ENCODE measurements at regions not wholly inside any gene's neighbourhood (a gene's known extent, or its start where the extent isn't known, plus 50 kb on each side); places are given as distances from the start of the nearest gene placed in this dataset.

DNA sequence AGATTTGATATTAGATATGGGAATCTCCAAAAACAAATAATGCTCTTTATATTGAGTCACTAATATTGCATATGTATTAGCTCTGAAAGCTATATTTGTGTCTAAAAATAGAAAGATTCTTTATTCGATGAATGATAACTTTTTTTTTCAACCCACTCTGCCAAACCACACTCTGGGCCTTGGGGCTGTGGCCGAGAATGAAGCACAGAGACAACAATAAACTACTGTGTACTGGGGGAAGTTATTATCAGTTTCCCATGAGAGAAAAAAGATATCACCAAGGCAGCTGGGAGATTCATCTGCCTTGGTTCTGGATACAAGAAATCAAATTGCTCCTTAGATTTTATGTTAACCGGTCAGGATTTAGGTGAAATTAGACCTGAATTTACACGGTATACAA is 762.2 kb downstream of the SUCLG1 start:
- Histone ChIP-seq H3K4me3 (no peak overlapping the region), H3K36me3 (no peaks in the 10 kb centered on the region), H3K9ac (ENCODE audit: low read depth in 2 of 2, low read length in 2 of 2) (no peak overlapping the region), H3K27ac (no peak overlapping the region), H3K27me3 (no peaks in the 10 kb centered on the region), H3K9me3 (no peaks in the 10 kb centered on the region), H3K4me1 (no peaks in the 10 kb centered on the region)
- TF ChIP-seq, protein P1, sequence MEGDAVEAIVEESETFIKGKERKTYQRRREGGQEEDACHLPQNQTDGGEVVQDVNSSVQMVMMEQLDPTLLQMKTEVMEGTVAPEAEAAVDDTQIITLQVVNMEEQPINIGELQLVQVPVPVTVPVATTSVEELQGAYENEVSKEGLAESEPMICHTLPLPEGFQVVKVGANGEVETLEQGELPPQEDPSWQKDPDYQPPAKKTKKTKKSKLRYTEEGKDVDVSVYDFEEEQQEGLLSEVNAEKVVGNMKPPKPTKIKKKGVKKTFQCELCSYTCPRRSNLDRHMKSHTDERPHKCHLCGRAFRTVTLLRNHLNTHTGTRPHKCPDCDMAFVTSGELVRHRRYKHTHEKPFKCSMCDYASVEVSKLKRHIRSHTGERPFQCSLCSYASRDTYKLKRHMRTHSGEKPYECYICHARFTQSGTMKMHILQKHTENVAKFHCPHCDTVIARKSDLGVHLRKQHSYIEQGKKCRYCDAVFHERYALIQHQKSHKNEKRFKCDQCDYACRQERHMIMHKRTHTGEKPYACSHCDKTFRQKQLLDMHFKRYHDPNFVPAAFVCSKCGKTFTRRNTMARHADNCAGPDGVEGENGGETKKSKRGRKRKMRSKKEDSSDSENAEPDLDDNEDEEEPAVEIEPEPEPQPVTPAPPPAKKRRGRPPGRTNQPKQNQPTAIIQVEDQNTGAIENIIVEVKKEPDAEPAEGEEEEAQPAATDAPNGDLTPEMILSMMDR (IDR thresholded peaks at IDR 0.05): no peak
- intact Hi-C loops (cut with DNase I): no loop called here
- no peak for DNase-seq

DNA sequence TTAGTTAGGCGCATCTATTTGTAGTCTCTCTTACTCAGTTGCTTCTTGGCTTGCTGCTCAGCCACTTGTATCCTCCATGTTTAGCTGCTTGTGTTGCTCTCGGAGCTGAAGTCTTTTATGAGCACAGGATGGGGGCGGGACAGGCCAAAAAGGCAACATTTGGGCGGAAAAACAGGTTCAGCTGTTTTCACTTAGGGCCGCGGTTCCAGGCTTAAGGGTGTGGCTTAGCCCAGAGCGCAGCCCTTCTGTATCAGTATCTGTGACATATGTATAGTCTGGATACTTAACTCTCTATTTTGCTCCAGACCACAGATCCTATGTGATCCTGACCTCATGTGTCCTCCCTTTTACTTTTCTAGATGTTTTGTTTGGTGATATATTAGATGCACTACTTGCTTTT is 763.5 kb downstream of the SUCLG1 start:
- intact Hi-C loops (cut with DNase I): no loop called here

DNA sequence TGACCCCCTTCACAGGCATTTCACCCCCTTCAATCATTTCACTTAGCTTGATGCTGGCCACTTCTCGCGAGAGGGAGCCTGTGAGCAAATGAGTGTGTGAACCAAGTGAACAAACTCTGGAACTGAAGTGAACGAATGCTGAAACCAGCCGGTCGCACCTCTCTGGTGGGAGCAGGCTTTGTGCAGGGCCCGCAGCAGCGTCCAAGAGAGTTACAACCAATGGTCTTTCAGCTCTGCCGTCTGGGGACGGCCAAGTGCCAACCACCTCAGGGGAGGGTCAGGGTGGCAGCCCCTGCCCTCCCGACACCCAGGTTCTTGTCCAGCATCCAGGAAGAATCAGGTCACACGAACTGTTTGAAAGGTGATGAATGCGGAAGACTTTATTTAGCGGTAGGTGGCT is 764.0 kb downstream of the SUCLG1 start:
- no peak overlapping the region for H3K27ac ChIP-seq
- H3K27me3 ChIP-seq: no peaks in the 10 kb centered on the region
- no peaks in the 10 kb centered on the region for H3K9me3 ChIP-seq
- H3K9ac ChIP-seq (ENCODE audit: low read depth in 2 of 2, low read length in 2 of 2): no peak overlapping the region
- no peaks in the 10 kb centered on the region for H3K4me1 ChIP-seq
- H3K36me3 ChIP-seq: no peaks in the 10 kb centered on the region
- intact Hi-C loops (cut with DNase I): no loop called here
- H3K4me3 ChIP-seq: no peak overlapping the region
- DNase-seq: no peak
- TF ChIP-seq, protein P1 (IDR thresholded peaks at IDR 0.05): no peak

More for the DNA sequence above, 763.5 kb downstream of the SUCLG1 start:
- TF ChIP-seq, protein P1 (IDR thresholded peaks at IDR 0.05): no peak
- no peaks in the 10 kb centered on the region for H3K9me3 ChIP-seq
- H3K27ac ChIP-seq: no peak overlapping the region
- no peaks in the 10 kb centered on the region for H3K4me1 ChIP-seq
- H3K4me3 ChIP-seq: no peak overlapping the region
- no peaks in the 10 kb centered on the region for H3K27me3 ChIP-seq
- no peaks in the 10 kb centered on the region for H3K36me3 ChIP-seq
- no peak for DNase-seq
- no peak overlapping the region for H3K9ac ChIP-seq (ENCODE audit: low read depth in 2 of 2, low read length in 2 of 2)

DNA sequence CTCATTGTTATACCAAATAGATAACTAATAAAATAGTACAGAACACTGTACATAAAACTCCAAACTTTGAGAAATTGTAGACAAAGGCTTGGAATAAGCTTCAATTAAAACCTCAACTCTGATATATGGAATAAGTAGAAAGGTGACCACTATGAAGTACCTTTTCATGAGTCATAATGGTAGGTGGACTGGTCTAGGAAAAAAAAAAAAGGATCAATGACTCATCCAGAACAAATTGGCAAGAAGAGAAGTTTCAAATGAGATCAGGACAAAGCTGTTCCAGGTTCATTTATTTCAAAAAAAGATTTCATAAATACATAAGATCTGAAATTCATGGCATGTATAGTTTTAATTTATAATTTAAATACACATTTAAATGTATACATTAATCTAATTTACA is 769.7 kb downstream of the SUCLG1 start:
- Histone ChIP-seq H3K36me3 (no peaks in the 10 kb centered on the region), H3K9ac (ENCODE audit: low read depth in 2 of 2, low read length in 2 of 2) (no peak overlapping the region), H3K4me3 (no peak overlapping the region), H3K9me3 (no peaks in the 10 kb centered on the region), H3K4me1 (no peaks in the 10 kb centered on the region), H3K27me3 (no peaks in the 10 kb centered on the region), H3K27ac (no peak overlapping the region)
- intact Hi-C loops (cut with DNase I): no loop called here
- no peak for DNase-seq
- TF ChIP-seq, protein P1 (IDR thresholded peaks at IDR 0.05): no peak

DNA sequence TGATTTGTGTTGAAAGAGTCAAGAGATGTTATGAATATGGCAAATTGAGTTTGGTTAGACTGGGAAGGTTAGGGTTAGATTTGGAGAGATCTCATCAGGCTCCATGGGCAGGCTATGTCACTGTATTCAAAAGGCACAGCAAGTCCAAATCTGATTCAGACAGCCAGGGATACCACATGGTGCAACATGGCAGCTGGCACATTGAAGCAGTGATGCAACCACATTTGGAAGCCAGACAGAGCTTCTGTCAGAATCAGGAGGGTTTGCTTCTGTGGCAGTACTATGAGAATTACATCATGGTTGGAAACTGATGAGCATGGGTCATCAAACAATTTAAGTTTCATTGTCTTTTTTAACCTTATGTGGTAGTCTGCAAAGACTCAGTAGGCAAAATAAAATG is 772.2 kb downstream of the SUCLG1 start:
- Histone ChIP-seq H3K4me3 (no peak overlapping the region), H3K4me1 (no peaks in the 10 kb centered on the region), H3K9me3 (no peaks in the 10 kb centered on the region), H3K27ac (no peak overlapping the region), H3K27me3 (no peaks in the 10 kb centered on the region), H3K36me3 (no peaks in the 10 kb centered on the region), H3K9ac (ENCODE audit: low read depth in 2 of 2, low read length in 2 of 2) (no peak overlapping the region)
- DNase-seq: no peak
- TF ChIP-seq, protein P1 (IDR thresholded peaks at IDR 0.05): no peak
- intact Hi-C loops (cut with DNase I): no loop called here

DNA sequence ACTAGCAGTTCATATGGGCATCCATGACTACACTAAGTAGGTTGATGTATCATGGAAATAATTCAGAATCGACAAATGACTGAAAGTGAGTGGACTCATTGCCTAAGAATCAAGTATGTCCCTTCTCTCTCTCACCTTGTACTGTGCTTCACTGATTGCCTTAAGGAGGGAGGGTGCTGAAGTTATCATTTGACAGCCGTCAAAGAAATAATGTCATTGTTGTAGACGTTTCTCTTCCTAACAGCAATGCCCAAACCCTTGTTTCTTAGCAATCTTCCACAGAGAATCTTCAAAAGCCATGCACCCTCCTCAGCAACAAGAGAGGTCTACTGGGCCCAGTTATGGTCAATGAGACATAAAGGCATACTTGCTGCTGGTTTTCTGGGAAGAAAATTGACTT is 785.0 kb downstream of the SUCLG1 start:
- no peak overlapping the region for H3K9ac ChIP-seq (ENCODE audit: low read depth in 2 of 2, low read length in 2 of 2)
- H3K4me3 ChIP-seq: no peak overlapping the region
- H3K27me3 ChIP-seq: no peaks in the 10 kb centered on the region
- no peak for DNase-seq
- H3K9me3 ChIP-seq: no peaks in the 10 kb centered on the region
- intact Hi-C loops (cut with DNase I): no loop called here
- no peak overlapping the region for H3K27ac ChIP-seq
- H3K36me3 ChIP-seq: no peaks in the 10 kb centered on the region
- TF ChIP-seq, protein P1 (IDR thresholded peaks at IDR 0.05): no peak
- H3K4me1 ChIP-seq: no peaks in the 10 kb centered on the region
